ENCODE measurements at regions not wholly inside any gene's neighbourhood (a gene's known extent, or its start where the extent isn't known, plus 50 kb on each side); places are given as distances from the start of the nearest gene placed in this dataset.

GRCh38 chr10:8438603-8439002 is 384.1 kb downstream of the GATA3 start:
- Histone ChIP-seq H3K9ac (ENCODE audit: low read length in 5 of 5) (no peak overlapping the region), H3K9me3 (ENCODE audit: control insufficient read depth in 5 of 5, low read length in 5 of 5) (no peaks in the 10 kb centered on the region), H3K4me1 (ENCODE audit: control insufficient read depth in 5 of 5, insufficient read depth in 5 of 5, low read length in 5 of 5) (peaks cover 0 to 2% (median 0%) of the 10 kb centered on the region in 5 donors), H3K4me3 (ENCODE audit: low read depth in 1 of 5, low read length in 5 of 5) (no peak overlapping the region), H3K36me3 (ENCODE audit: control insufficient read depth in 5 of 5, insufficient read depth in 5 of 5, low read length in 5 of 5) (no peaks in the 10 kb centered on the region), H3K27me3 (ENCODE audit: control insufficient read depth in 5 of 5, insufficient read depth in 4 of 5, low read length in 5 of 5) (peaks cover 0 to 4% (median 0%) of the 10 kb centered on the region in 5 donors), H3K27ac (ENCODE audit: low read depth, low read length) (no peak overlapping the region)

- no peak overlapping the region for H3K4me3 ChIP-seq (ENCODE audit: low read depth in 1 of 5, low read length in 5 of 5)
- peaks cover 0 to 2% (median 0%) of the 10 kb centered on the region in 5 donors for H3K4me1 ChIP-seq (ENCODE audit: control insufficient read depth in 5 of 5, insufficient read depth in 5 of 5, low read length in 5 of 5)
- H3K27ac ChIP-seq (ENCODE audit: low read depth, low read length): no peak overlapping the region
- no peaks in the 10 kb centered on the region for H3K36me3 ChIP-seq (ENCODE audit: control insufficient read depth in 5 of 5, insufficient read depth in 5 of 5, low read length in 5 of 5)
- H3K9me3 ChIP-seq (ENCODE audit: control insufficient read depth in 5 of 5, low read length in 5 of 5): no peaks in the 10 kb centered on the region
- H3K9ac ChIP-seq (ENCODE audit: low read length in 5 of 5): no peak overlapping the region
- peaks cover 0 to 4% (median 0%) of the 10 kb centered on the region in 5 donors for H3K27me3 ChIP-seq (ENCODE audit: control insufficient read depth in 5 of 5, insufficient read depth in 4 of 5, low read length in 5 of 5)
Observed at GRCh38 chr10:8439040-8439439, 384.6 kb downstream of the GATA3 start.

- Histone ChIP-seq H3K9me3 (ENCODE audit: control insufficient read depth in 5 of 5, low read length in 5 of 5) (no peaks in the 10 kb centered on the region), H3K4me3 (ENCODE audit: low read depth in 1 of 5, low read length in 5 of 5) (no peak overlapping the region), H3K36me3 (ENCODE audit: control insufficient read depth in 5 of 5, insufficient read depth in 5 of 5, low read length in 5 of 5) (no peaks in the 10 kb centered on the region), H3K4me1 (ENCODE audit: control insufficient read depth in 5 of 5, insufficient read depth in 5 of 5, low read length in 5 of 5) (no peaks in the 10 kb centered on the region), H3K27ac (ENCODE audit: low read depth, low read length) (no peak overlapping the region), H3K27me3 (ENCODE audit: control insufficient read depth in 5 of 5, insufficient read depth in 4 of 5, low read length in 5 of 5) (peaks cover 0 to 13% (median 4%) of the 10 kb centered on the region in 5 donors), H3K9ac (ENCODE audit: low read length in 5 of 5) (no peak overlapping the region)
Observed at GRCh38 chr10:8444630-8445029, 390.1 kb downstream of the GATA3 start.

GRCh38 chr10:8445353-8445752 is 390.9 kb downstream of the GATA3 start:
- H3K9me3 ChIP-seq (ENCODE audit: control insufficient read depth in 5 of 5, low read length in 5 of 5): no peaks in the 10 kb centered on the region
- H3K4me1 ChIP-seq (ENCODE audit: control insufficient read depth in 5 of 5, insufficient read depth in 5 of 5, low read length in 5 of 5): no peaks in the 10 kb centered on the region
- peaks cover 0 to 13% (median 4%) of the 10 kb centered on the region in 5 donors for H3K27me3 ChIP-seq (ENCODE audit: control insufficient read depth in 5 of 5, insufficient read depth in 4 of 5, low read length in 5 of 5)
- no peaks in the 10 kb centered on the region for H3K36me3 ChIP-seq (ENCODE audit: control insufficient read depth in 5 of 5, insufficient read depth in 5 of 5, low read length in 5 of 5)
- H3K9ac ChIP-seq (ENCODE audit: low read length in 5 of 5): no peak overlapping the region
- H3K4me3 ChIP-seq (ENCODE audit: low read depth in 1 of 5, low read length in 5 of 5): no peak overlapping the region
- no peak overlapping the region for H3K27ac ChIP-seq (ENCODE audit: low read depth, low read length)

- Histone ChIP-seq H3K9ac (ENCODE audit: low read length in 5 of 5) (no peak overlapping the region), H3K4me3 (ENCODE audit: low read depth in 1 of 5, low read length in 5 of 5) (no peak overlapping the region)
Observed at GRCh38 chr10:8449909-8450308, 395.4 kb downstream of the GATA3 start.

GRCh38 chr10:8453587-8453986 is 399.1 kb downstream of the GATA3 start:
- peaks cover 0 to 12% (median 11%) of the 10 kb centered on the region in 5 donors for H3K9me3 ChIP-seq (ENCODE audit: control insufficient read depth in 5 of 5, low read length in 5 of 5)
- no peak overlapping the region for H3K4me3 ChIP-seq (ENCODE audit: low read depth in 1 of 5, low read length in 5 of 5)
- H3K4me1 ChIP-seq (ENCODE audit: control insufficient read depth in 5 of 5, insufficient read depth in 5 of 5, low read length in 5 of 5): peaks cover 0 to 2% (median 0%) of the 10 kb centered on the region in 5 donors
- H3K27ac ChIP-seq (ENCODE audit: low read depth, low read length): no peak overlapping the region
- no peaks in the 10 kb centered on the region for H3K27me3 ChIP-seq (ENCODE audit: control insufficient read depth in 5 of 5, insufficient read depth in 4 of 5, low read length in 5 of 5)
- no peaks in the 10 kb centered on the region for H3K36me3 ChIP-seq (ENCODE audit: control insufficient read depth in 5 of 5, insufficient read depth in 5 of 5, low read length in 5 of 5)
- H3K9ac ChIP-seq (ENCODE audit: low read length in 5 of 5): no peak overlapping the region

More at GRCh38 chr10:8449909-8450308, 395.4 kb downstream of the GATA3 start:
- Histone ChIP-seq H3K36me3 (ENCODE audit: control insufficient read depth in 5 of 5, insufficient read depth in 5 of 5, low read length in 5 of 5) (no peaks in the 10 kb centered on the region), H3K4me1 (ENCODE audit: control insufficient read depth in 5 of 5, insufficient read depth in 5 of 5, low read length in 5 of 5) (peaks cover 0 to 2% (median 0%) of the 10 kb centered on the region in 5 donors), H3K27me3 (ENCODE audit: control insufficient read depth in 5 of 5, insufficient read depth in 4 of 5, low read length in 5 of 5) (peaks cover 0 to 9% (median 0%) of the 10 kb centered on the region in 5 donors), H3K27ac (ENCODE audit: low read depth, low read length) (no peak overlapping the region), H3K9me3 (ENCODE audit: control insufficient read depth in 5 of 5, low read length in 5 of 5) (no peaks in the 10 kb centered on the region)

GRCh38 chr10:8454357-8454756 is 399.9 kb downstream of the GATA3 start:
- H3K27me3 ChIP-seq (ENCODE audit: control insufficient read depth in 5 of 5, insufficient read depth in 4 of 5, low read length in 5 of 5): no peaks in the 10 kb centered on the region
- H3K4me3 ChIP-seq (ENCODE audit: low read depth in 1 of 5, low read length in 5 of 5): no peak overlapping the region

GRCh38 chr10:8455181-8455580 is 400.7 kb downstream of the GATA3 start:
- Histone ChIP-seq H3K4me3 (ENCODE audit: low read depth in 1 of 5, low read length in 5 of 5) (no peak overlapping the region), H3K27me3 (ENCODE audit: control insufficient read depth in 5 of 5, insufficient read depth in 4 of 5, low read length in 5 of 5) (no peaks in the 10 kb centered on the region), H3K9me3 (ENCODE audit: control insufficient read depth in 5 of 5, low read length in 5 of 5) (peaks cover 0 to 14% (median 11%) of the 10 kb centered on the region in 5 donors), H3K9ac (ENCODE audit: low read length in 5 of 5) (no peak overlapping the region), H3K27ac (ENCODE audit: low read depth, low read length) (no peak overlapping the region), H3K4me1 (ENCODE audit: control insufficient read depth in 5 of 5, insufficient read depth in 5 of 5, low read length in 5 of 5) (peaks cover 0 to 2% (median 0%) of the 10 kb centered on the region in 5 donors), H3K36me3 (ENCODE audit: control insufficient read depth in 5 of 5, insufficient read depth in 5 of 5, low read length in 5 of 5) (no peaks in the 10 kb centered on the region)

More at GRCh38 chr10:8454357-8454756, 399.9 kb downstream of the GATA3 start:
- H3K36me3 ChIP-seq (ENCODE audit: control insufficient read depth in 5 of 5, insufficient read depth in 5 of 5, low read length in 5 of 5): no peaks in the 10 kb centered on the region
- no peak overlapping the region for H3K27ac ChIP-seq (ENCODE audit: low read depth, low read length)
- peaks cover 0 to 14% (median 11%) of the 10 kb centered on the region in 5 donors for H3K9me3 ChIP-seq (ENCODE audit: control insufficient read depth in 5 of 5, low read length in 5 of 5)
- H3K4me1 ChIP-seq (ENCODE audit: control insufficient read depth in 5 of 5, insufficient read depth in 5 of 5, low read length in 5 of 5): peaks cover 0 to 2% (median 0%) of the 10 kb centered on the region in 5 donors
- H3K9ac ChIP-seq (ENCODE audit: low read length in 5 of 5): no peak overlapping the region

- Histone ChIP-seq H3K9me3 (ENCODE audit: control insufficient read depth in 5 of 5, low read length in 5 of 5) (peaks cover 0 to 14% (median 11%) of the 10 kb centered on the region in 5 donors), H3K36me3 (ENCODE audit: control insufficient read depth in 5 of 5, insufficient read depth in 5 of 5, low read length in 5 of 5) (no peaks in the 10 kb centered on the region), H3K27ac (ENCODE audit: low read depth, low read length) (no peak overlapping the region), H3K9ac (ENCODE audit: low read length in 5 of 5) (no peak overlapping the region), H3K4me1 (ENCODE audit: control insufficient read depth in 5 of 5, insufficient read depth in 5 of 5, low read length in 5 of 5) (peaks cover 0 to 2% (median 0%) of the 10 kb centered on the region in 5 donors), H3K4me3 (ENCODE audit: low read depth in 1 of 5, low read length in 5 of 5) (no peak overlapping the region), H3K27me3 (ENCODE audit: control insufficient read depth in 5 of 5, insufficient read depth in 4 of 5, low read length in 5 of 5) (no peaks in the 10 kb centered on the region)
Observed at GRCh38 chr10:8456386-8456785, 401.9 kb downstream of the GATA3 start.

- Histone ChIP-seq H3K4me3 (ENCODE audit: low read depth in 1 of 5, low read length in 5 of 5) (no peak overlapping the region), H3K27me3 (ENCODE audit: control insufficient read depth in 5 of 5, insufficient read depth in 4 of 5, low read length in 5 of 5) (no peaks in the 10 kb centered on the region), H3K4me1 (ENCODE audit: control insufficient read depth in 5 of 5, insufficient read depth in 5 of 5, low read length in 5 of 5) (no peaks in the 10 kb centered on the region), H3K27ac (ENCODE audit: low read depth, low read length) (no peak overlapping the region), H3K9ac (ENCODE audit: low read length in 5 of 5) (no peak overlapping the region), H3K36me3 (ENCODE audit: control insufficient read depth in 5 of 5, insufficient read depth in 5 of 5, low read length in 5 of 5) (no peaks in the 10 kb centered on the region), H3K9me3 (ENCODE audit: control insufficient read depth in 5 of 5, low read length in 5 of 5) (peaks cover 0 to 14% (median 11%) of the 10 kb centered on the region in 5 donors)
Observed at GRCh38 chr10:8460626-8461025, 406.1 kb downstream of the GATA3 start.
